Hepatocyte (in vitro differentiated cells): ENCODE measurements at regions not wholly inside any gene's neighbourhood (a gene's known extent, or its start where the extent isn't known, plus 50 kb on each side); places are given as distances from the start of the nearest gene placed in this dataset.

Experiments used
- EZH2 ChIP-seq: fragments of 200-600 bp; sonication (generic); IDR thresholded peaks from 2 replicates; pipeline ENCODE4 v1.6.1; 2016; ENCODE audit warnings: antibody characterized with exemption, mild to moderate bottlenecking, borderline replicate concordance
- EZH2phosphoT487 ChIP-seq: fragments of 200-600 bp; sonication (generic); IDR thresholded peaks from one replicate; pipeline ENCODE4 v1.6.1; 2018; ENCODE audit warnings: antibody characterized with exemption, mild to moderate bottlenecking, low read depth, moderate library complexity; ENCODE audit not compliant: unreplicated experiment, severe bottlenecking
- TF ChIP-seq, protein P1 (sequence below): fragments of 200-600 bp; sonication (generic); IDR thresholded peaks from 2 replicates; pipeline ENCODE4 v1.5.1; 2016; ENCODE audit warnings: antibody characterized with exemption, mild to moderate bottlenecking; ENCODE audit not compliant: poor library complexity

DNA sequence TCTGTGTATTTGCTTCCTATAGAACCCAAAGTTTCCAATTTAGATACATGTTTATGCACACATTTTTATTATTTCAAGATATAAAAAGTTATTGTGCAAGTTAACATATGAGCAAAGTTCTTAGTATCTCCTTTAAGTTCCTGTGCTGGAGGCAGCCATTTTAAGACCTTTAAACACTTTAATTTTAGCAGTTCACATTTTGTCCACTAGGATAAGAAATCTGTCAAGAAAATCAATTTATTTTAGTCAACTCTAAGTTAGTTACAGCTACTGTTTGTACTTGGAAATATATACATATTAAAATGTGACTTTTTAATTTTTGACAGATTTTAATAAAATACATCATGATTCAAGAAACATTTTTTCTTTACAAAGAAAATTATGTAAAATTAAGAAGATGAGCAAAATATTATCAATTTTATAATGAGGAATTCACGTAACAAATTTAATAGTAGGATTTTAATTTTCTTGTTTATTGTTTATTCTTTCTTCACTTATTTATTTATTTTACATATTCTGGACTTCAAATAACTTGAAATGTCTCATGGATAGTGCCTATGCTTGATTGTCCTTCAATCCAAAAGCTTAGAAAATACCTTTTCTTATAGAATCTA is 402.6 kb upstream of the GBE1 start:
- TF ChIP-seq, protein P1, sequence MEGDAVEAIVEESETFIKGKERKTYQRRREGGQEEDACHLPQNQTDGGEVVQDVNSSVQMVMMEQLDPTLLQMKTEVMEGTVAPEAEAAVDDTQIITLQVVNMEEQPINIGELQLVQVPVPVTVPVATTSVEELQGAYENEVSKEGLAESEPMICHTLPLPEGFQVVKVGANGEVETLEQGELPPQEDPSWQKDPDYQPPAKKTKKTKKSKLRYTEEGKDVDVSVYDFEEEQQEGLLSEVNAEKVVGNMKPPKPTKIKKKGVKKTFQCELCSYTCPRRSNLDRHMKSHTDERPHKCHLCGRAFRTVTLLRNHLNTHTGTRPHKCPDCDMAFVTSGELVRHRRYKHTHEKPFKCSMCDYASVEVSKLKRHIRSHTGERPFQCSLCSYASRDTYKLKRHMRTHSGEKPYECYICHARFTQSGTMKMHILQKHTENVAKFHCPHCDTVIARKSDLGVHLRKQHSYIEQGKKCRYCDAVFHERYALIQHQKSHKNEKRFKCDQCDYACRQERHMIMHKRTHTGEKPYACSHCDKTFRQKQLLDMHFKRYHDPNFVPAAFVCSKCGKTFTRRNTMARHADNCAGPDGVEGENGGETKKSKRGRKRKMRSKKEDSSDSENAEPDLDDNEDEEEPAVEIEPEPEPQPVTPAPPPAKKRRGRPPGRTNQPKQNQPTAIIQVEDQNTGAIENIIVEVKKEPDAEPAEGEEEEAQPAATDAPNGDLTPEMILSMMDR, result peak; percentile 25
- TF ChIP-seq EZH2 (no peak), EZH2phosphoT487 (no peak)
